PC-3 (cell line): ENCODE measurements at regions not wholly inside any gene's neighbourhood (a gene's known extent, or its start where the extent isn't known, plus 50 kb on each side); places are given as distances from the start of the nearest gene placed in this dataset.

Experiments used
- CTCF ChIP-seq: fragments of 300-600 bp; sonication (generic); conservative IDR thresholded peaks from 2 replicates; pipeline ENCODE4 v1.5.1; 2017; ENCODE audit warnings: antibody characterized with exemption, low read depth, mild to moderate bottlenecking, low read length
- EZH2phosphoT487 ChIP-seq: fragments of 300-600 bp; sonication (generic); IDR thresholded peaks from 2 replicates; pipeline ENCODE4 v1.6.1; 2018; ENCODE audit warnings: mild to moderate bottlenecking, antibody characterized with exemption, low read length, borderline replicate concordance

GRCh38 chr2:136404925-136405324 lies 287.0 kb upstream of the CXCR4 start:
- TF ChIP-seq CTCF (no peak), EZH2phosphoT487 (no peak)
